ENCODE measurements at regions not wholly inside any gene's neighbourhood (a gene's known extent, or its start where the extent isn't known, plus 50 kb on each side); places are given as distances from the start of the nearest gene placed in this dataset.

- ChIA-PET RAD21 (ENCODE audit: unreplicated experiment) (no interaction called here), POLR2A (no interaction called here), CTCF (no interaction called here), SMC1A (ENCODE audit: uncharacterized antibody, unreplicated experiment) (no interaction called here)
- no peaks in the 10 kb centered on the region for H3K27me3 ChIP-seq (replicated peaks in 1 of 2; ENCODE audit: control insufficient read depth in 2 of 2, insufficient read depth in 2 of 2, low read length in 1 of 2)
- H3K79me2 ChIP-seq (ENCODE audit: control insufficient read depth, insufficient read depth, low read length): no peaks in the 10 kb centered on the region
- no peak for DNase-seq (ENCODE audit: low read depth, low spot score)
- H3K4me3 ChIP-seq: no peak overlapping the region
- H3K4me2 ChIP-seq (ENCODE audit: control insufficient read depth, insufficient read depth): no peak overlapping the region
- WGBS (ENCODE audit: insufficient coverage, insufficient replicate concordance, low lambda C conversion rate, missing lambda C conversion rate): 22% methylated on average over 2 of the region's 2 CpGs
- no peak for ATAC-seq
- no TSS peak for BruUV-seq (replicated peaks)
- intact Hi-C loops (cut with micrococcal nuclease; ENCODE audit: unreplicated experiment) (no loop called here), in situ Hi-C loops (cut with MboI) (no loop called here)
- no peak overlapping the region for H3K27ac ChIP-seq (ENCODE audit: control insufficient read depth, insufficient read depth)
- H2AFZ ChIP-seq (ENCODE audit: control insufficient read depth, low read depth, low read length): no peak overlapping the region
- no peaks in the 10 kb centered on the region for H3K36me3 ChIP-seq (ENCODE audit: control insufficient read depth in 2 of 2, insufficient read depth in 2 of 2, low read length in 1 of 2)
- FAIRE-seq: no peak
- H3K9me3 ChIP-seq (replicated peaks; ENCODE audit: control insufficient read depth, insufficient read depth, low read length): no peaks in the 10 kb centered on the region
- TF ChIP-seq SUZ12 (IDR thresholded peaks at IDR 0.05; ENCODE audit: unreplicated experiment): no peak
- TF ChIP-seq ATF3 (IDR thresholded peaks at IDR 0.05; ENCODE audit: borderline replicate concordance, extremely low read depth, low read depth, low read length): no peak
- no peak for TF ChIP-seq ZBTB33 (IDR thresholded peaks at IDR 0.05)
- TF ChIP-seq RAD51 (IDR thresholded peaks at IDR 0.05): no peak
- TF ChIP-seq RBBP5 (conservative IDR thresholded peaks at IDR 0.05): no peak
- no peak for TF ChIP-seq EED (IDR thresholded peaks at IDR 0.05; ENCODE audit: low read depth)
- TF ChIP-seq KDM1A (IDR thresholded peaks at IDR 0.05; ENCODE audit: borderline replicate concordance): no peak
- TF ChIP-seq NFXL1 (IDR thresholded peaks at IDR 0.05; ENCODE audit: borderline replicate concordance): no peak
- no peak for TF ChIP-seq JUNB (IDR thresholded peaks at IDR 0.05)
- no peak for TF ChIP-seq BACH1 (IDR thresholded peaks at IDR 0.05; ENCODE audit: borderline replicate concordance)
- no peak for TF ChIP-seq HCFC1 (IDR thresholded peaks at IDR 0.05; ENCODE audit: low read length)
- TF ChIP-seq TAF1 (IDR thresholded peaks at IDR 0.05; ENCODE audit: borderline replicate concordance, low read depth, low read length): no peak
- no peak for TF ChIP-seq REST (IDR thresholded peaks at IDR 0.05; ENCODE audit: low read depth, low read length)
- no peak for TF ChIP-seq CBX3 (IDR thresholded peaks at IDR 0.05; ENCODE audit: borderline replicate concordance, low read depth)
- TF ChIP-seq FOXM1 (IDR thresholded peaks at IDR 0.05; ENCODE audit: low read depth, low read length): no peak
- TF ChIP-seq GATAD2B (conservative IDR thresholded peaks at IDR 0.05; ENCODE audit: low read depth): no peak
- TF ChIP-seq CEBPB (IDR thresholded peaks at IDR 0.05; ENCODE audit: borderline replicate concordance in 1 of 2, low read depth in 2 of 2, low read length in 2 of 2): no peak
- TF ChIP-seq EZH2 (IDR thresholded peaks at IDR 0.05; ENCODE audit: borderline replicate concordance, control insufficient read depth, low read depth, low read length): no peak
- H3K9ac ChIP-seq (ENCODE audit: control insufficient read depth, insufficient read depth, low read length): no peak overlapping the region
- H3K4me1 ChIP-seq (ENCODE audit: control insufficient read depth, insufficient read depth, low read length): no peaks in the 10 kb centered on the region
- no peaks in the 10 kb centered on the region for H4K20me1 ChIP-seq (ENCODE audit: control insufficient read depth, insufficient read depth)
Observed at GRCh38 chr1:193697115-193697762, 510.8 kb upstream of the B3GALT2 start.
